ENCODE measurements at regions not wholly inside any gene's neighbourhood (a gene's known extent, or its start where the extent isn't known, plus 50 kb on each side); places are given as distances from the start of the nearest gene placed in this dataset.
"Not testable (repeated sequence)": the region's sequence is repeated elsewhere in the genome, so short reads cannot be mapped to it uniquely, and the experiment has no call there.

DNA sequence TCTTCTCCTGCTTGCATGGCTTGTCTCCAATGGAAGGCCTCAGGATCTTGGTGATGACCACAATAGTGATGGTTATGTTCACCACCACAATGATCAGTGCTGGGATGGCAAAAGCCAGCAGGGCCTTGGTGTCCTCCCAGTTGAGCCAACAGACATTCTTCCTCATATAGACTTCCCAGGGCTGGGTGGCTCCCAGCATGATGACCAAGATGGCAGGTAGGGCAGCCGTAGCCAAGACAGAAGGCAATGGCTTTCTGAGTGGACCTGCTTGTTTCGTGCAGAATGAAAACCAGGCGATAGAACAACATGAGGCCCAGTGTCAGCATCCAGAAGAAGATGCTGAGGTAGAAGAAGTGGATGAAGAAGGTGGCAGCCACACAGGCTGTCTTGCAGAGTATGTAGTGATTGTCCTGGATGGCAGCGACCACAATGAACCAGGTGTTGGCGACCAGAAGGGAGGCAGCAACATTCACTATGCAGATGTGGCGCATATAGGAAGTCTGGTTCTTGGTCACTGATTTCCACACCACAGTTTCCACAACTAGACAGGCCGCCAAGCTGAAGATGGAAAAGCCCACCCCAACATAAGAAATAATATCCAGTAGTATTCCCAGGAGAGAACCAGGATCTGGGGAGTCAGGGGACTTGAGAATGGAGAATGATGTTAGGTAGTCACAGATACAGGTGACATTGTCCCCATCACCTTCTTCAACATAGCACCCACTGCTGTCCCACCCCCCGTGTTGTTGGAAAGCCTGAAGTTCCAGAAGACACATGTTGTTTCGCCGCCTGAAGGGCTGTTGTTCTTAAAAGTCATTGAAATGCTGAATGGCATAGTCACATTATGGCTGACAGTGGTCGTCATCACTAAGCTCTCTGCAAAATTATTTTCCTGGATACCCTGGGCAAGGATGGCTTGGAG, 1671.4 kb downstream of the SPATA31A7 start:
- TF ChIP-seq POLR2A (IDR thresholded peaks at IDR 0.05); CTCF (IDR thresholded peaks at IDR 0.05 in 4 of 5, conservative IDR thresholded peaks at IDR 0.05 in 1 of 5): not testable (repeated sequence)

All from gastrocnemius medialis (tissue), 4 donors.